Mesothelial cell of epicardium (in vitro differentiated cells): ENCODE measurements at regions not wholly inside any gene's neighbourhood (a gene's known extent, or its start where the extent isn't known, plus 50 kb on each side); places are given as distances from the start of the nearest gene placed in this dataset.

ENCODE experiments used
- DNase-seq, 2 experiments: peaks; one replicate each; pipeline ENCODE4 v3.0.0; 2021; ENCODE audit warnings: low spot score in 2 of 2; ENCODE audit not compliant: unreplicated experiment in 2 of 2
- H3K27ac Mint-ChIP-seq: 2 replicates; pipeline ENCODE4 v1.8.0; 2021; ENCODE audit warnings: mixed read lengths
- H3K27me3 Mint-ChIP-seq: 2 replicates; pipeline ENCODE4 v1.8.0; 2021; ENCODE audit warnings: low read depth, mixed read lengths
- H3K36me3 Mint-ChIP-seq: 2 replicates; pipeline ENCODE4 v1.8.0; 2021; ENCODE audit warnings: mixed read lengths
- H3K4me1 Mint-ChIP-seq: 2 replicates; pipeline ENCODE4 v1.8.0; 2021; ENCODE audit warnings: mixed read lengths
- H3K4me3 Mint-ChIP-seq: 2 replicates; pipeline ENCODE4 v1.8.0; 2021; ENCODE audit warnings: mild to moderate bottlenecking, moderate library complexity, mixed read lengths
- H3K9me3 Mint-ChIP-seq: 2 replicates; pipeline ENCODE4 v1.8.0; 2021; ENCODE audit warnings: mixed read lengths
- CTCF ChIP-seq: fragments of 200-600 bp; sonication (generic); IDR thresholded peaks from one replicate; pipeline ENCODE4 v1.5.0; 2021; ENCODE audit warnings: antibody characterized with exemption; ENCODE audit not compliant: unreplicated experiment

GRCh38 chr10:90984898-90985297 lies 64.0 kb upstream of the ANKRD1 start:
- Mint-ChIP-seq H3K36me3 (no peaks in the 10 kb centered on the region), H3K27me3 (peaks cover 2% of the 10 kb centered on the region), H3K9me3 (no peaks in the 10 kb centered on the region), H3K27ac (no peak overlapping the region), H3K4me1 (no peaks in the 10 kb centered on the region), H3K4me3 (no peak overlapping the region)
- no peak for TF ChIP-seq CTCF
- DNase-seq, result no peak

GRCh38 chr10:90985321-90985933 lies 64.5 kb upstream of the ANKRD1 start:
- Mint-ChIP-seq H3K9me3 (no peaks in the 10 kb centered on the region), H3K27me3 (peaks cover 2% of the 10 kb centered on the region), H3K4me1 (no peaks in the 10 kb centered on the region), H3K27ac (no peak overlapping the region), H3K36me3 (no peaks in the 10 kb centered on the region), H3K4me3 (no peak overlapping the region)
- DNase-seq, result no peak
- no peak for TF ChIP-seq CTCF

GRCh38 chr10:90986136-90986760 lies 65.4 kb upstream of the ANKRD1 start:
- no peak for DNase-seq
- H3K9me3 Mint-ChIP-seq, result no peaks in the 10 kb centered on the region
- H3K36me3 Mint-ChIP-seq, result no peaks in the 10 kb centered on the region
- no peak for TF ChIP-seq CTCF
- no peak overlapping the region for H3K4me3 Mint-ChIP-seq
- H3K27me3 Mint-ChIP-seq, result peaks cover 2% of the 10 kb centered on the region
- H3K4me1 Mint-ChIP-seq, result no peaks in the 10 kb centered on the region
- no peak overlapping the region for H3K27ac Mint-ChIP-seq

- no peaks in the 10 kb centered on the region for H3K9me3 Mint-ChIP-seq
- H3K36me3 Mint-ChIP-seq, result no peaks in the 10 kb centered on the region
- no peak overlapping the region for H3K27ac Mint-ChIP-seq
- DNase-seq, result no peak
- no peaks in the 10 kb centered on the region for H3K4me1 Mint-ChIP-seq
- H3K27me3 Mint-ChIP-seq, result peaks cover 2% of the 10 kb centered on the region
- TF ChIP-seq CTCF, result no peak
- no peak overlapping the region for H3K4me3 Mint-ChIP-seq
These were observed 66.0 kb upstream of the ANKRD1 start for GRCh38 chr10:90986870-90987269.

DNA sequence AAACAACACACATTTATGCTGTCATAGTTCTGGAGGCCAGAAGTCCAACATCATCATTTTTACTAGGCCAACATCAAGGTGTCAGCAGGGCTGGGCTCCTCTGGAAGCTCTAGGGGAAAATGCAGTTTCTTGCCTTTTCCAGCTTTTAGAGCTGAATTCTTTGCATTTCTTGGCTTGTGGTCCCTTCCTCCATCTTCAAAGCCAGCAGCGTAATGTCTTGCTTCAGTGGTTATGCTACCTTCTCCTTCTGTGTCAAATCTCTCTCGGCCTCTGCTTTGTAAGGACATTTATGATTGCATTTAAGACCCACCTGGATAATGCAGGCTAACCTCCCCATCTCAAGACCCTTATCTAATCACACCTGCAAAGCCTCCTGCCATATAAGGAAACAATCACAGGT lies 66.5 kb upstream of the ANKRD1 start:
- Mint-ChIP-seq H3K27me3 (peaks cover 2% of the 10 kb centered on the region), H3K4me1 (no peaks in the 10 kb centered on the region), H3K36me3 (no peaks in the 10 kb centered on the region)

More for the DNA sequence above, 66.5 kb upstream of the ANKRD1 start:
- no peaks in the 10 kb centered on the region for H3K9me3 Mint-ChIP-seq
- H3K27ac Mint-ChIP-seq, result no peak overlapping the region
- no peak for DNase-seq
- TF ChIP-seq CTCF, result no peak
- H3K4me3 Mint-ChIP-seq, result no peak overlapping the region
